GM13976 (cell line): ENCODE measurements at regions not wholly inside any gene's neighbourhood (a gene's known extent, or its start where the extent isn't known, plus 50 kb on each side); places are given as distances from the start of the nearest gene placed in this dataset.

Experiments
- DNase-seq: peaks from one replicate; pipeline ENCODE4 v3.0.0; 2012; ENCODE audit warnings: low spot score
- in situ Hi-C: fragments of 300-500 bp; cut with MboI; formaldehyde crosslinking; loops from one replicate; pipeline ENCODE4 v1.12.0; 2022; ENCODE audit warnings: low sequenced_read_pairs, mixed read lengths, inconsistent platforms; ENCODE audit not compliant: unreplicated experiment
- TF ChIP-seq, protein P1 (sequence below): IDR thresholded peaks from 2 replicates; pipeline ENCODE4 v1.5.1; 2012; ENCODE audit warnings: borderline replicate concordance, mild to moderate bottlenecking; ENCODE audit not compliant: insufficient read depth; ENCODE audit errors: extremely low read depth, missing control alignments, control extremely low read depth

DNA sequence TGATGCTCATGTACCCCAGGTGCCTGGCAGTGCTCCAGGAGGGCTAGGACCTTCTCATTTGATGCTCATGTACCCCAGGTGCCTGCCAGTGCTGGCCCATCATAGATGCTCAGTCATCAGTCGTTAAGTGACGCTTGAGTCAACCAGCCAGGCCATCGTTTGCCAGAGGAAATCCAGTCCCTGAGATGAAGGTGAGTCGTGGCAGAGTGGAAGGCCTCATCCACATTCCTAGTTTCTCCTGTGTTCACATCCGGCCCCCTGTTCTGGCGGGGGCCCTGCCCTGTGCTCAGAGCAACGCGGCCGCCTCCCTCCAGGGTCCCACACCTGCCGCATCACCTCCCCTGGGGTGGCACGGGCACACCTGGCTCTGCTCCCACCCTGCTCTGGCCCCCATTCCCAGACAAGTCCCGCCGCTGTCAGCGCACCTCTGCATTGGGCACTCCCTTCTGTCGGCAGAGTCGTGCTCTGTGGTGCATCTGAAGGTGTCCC lies 279.9 kb downstream of the BRD1 start:
- TF ChIP-seq, protein P1, sequence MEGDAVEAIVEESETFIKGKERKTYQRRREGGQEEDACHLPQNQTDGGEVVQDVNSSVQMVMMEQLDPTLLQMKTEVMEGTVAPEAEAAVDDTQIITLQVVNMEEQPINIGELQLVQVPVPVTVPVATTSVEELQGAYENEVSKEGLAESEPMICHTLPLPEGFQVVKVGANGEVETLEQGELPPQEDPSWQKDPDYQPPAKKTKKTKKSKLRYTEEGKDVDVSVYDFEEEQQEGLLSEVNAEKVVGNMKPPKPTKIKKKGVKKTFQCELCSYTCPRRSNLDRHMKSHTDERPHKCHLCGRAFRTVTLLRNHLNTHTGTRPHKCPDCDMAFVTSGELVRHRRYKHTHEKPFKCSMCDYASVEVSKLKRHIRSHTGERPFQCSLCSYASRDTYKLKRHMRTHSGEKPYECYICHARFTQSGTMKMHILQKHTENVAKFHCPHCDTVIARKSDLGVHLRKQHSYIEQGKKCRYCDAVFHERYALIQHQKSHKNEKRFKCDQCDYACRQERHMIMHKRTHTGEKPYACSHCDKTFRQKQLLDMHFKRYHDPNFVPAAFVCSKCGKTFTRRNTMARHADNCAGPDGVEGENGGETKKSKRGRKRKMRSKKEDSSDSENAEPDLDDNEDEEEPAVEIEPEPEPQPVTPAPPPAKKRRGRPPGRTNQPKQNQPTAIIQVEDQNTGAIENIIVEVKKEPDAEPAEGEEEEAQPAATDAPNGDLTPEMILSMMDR: no peak
- DNase-seq: no peak
- in situ Hi-C loops: no loop called here

DNA sequence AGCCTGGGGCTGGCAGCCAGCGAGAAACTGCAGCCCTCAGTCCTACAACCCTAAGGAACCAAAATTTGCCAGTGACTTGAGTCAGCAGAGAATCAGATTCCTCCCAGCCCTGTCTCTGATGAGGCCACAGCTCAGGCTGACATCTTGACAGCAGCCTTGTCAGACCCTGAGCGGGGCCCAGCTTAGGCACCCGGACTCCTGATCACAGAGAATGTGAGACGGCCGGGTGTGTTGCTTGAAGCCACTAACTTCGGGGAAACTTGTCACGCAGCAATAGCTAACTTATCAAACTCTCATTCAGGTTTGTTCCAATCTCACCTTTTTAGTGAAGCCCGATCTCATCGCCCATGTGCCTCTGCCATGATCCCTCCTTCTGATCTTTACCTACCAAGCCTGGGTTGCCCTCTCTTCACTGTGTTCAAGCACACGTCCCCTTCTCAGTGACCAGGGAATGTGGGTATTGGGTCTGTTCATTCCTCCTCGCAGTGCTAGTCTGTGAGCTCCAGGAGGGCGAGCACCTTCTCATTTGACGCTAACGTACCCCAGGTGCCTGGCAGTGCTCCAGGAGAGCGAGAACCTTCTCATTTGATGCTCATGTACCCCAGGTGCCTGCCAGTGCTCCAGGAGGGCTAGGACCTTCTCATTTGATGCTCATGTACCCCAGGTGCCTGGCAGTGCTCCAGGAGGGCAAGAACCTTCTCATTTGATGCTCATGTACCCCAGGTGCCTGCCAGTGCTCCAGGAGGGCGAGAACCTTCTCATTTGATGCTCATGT lies 280.7 kb downstream of the BRD1 start:
- TF ChIP-seq, protein P1: no peak
- DNase-seq: no peak
- in situ Hi-C loops: no loop called here

DNA sequence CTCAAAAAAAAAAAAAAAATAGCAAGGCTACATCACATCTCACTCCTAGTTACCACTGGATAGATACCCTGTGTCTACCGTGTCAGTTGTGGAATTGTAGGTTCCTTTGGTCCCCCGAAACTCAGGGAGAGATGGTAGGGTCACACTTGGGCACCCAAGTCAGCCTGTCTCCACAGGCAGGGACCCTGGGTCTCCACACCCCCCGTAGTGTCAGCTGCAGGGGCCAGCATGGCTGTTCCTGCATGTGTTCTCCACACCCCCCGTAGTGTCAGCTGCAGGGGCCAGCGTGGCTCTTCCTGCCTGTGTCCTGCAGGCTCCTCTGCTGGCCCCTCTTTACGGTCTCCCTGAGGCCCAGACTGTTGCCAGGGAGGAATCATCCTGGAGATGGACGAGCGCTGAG lies 282.1 kb downstream of the BRD1 start:
- in situ Hi-C loops: no loop called here
- TF ChIP-seq, protein P1: no peak
- no peak for DNase-seq

DNA sequence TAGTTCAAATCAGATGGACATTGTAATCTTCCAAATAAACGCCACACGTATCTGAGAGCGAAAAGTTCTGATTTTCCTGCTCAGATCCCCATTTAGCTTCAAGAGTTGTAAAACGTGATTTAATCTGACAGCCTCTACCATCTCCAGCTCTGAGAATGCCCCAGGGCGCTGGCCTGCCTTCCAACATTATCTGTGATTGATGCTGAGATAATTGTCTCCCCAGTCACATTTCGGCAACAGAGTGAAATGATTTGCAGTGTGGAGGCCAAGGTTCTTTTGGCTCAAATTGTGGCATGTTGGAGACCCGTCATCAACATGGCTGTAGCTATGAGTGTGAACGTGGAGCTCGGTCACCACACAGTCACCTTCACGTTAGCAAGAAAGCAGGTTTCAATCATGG lies 283.4 kb downstream of the BRD1 start:
- TF ChIP-seq, protein P1: no peak
- DNase-seq: no peak
- in situ Hi-C loops: no loop called here

DNA sequence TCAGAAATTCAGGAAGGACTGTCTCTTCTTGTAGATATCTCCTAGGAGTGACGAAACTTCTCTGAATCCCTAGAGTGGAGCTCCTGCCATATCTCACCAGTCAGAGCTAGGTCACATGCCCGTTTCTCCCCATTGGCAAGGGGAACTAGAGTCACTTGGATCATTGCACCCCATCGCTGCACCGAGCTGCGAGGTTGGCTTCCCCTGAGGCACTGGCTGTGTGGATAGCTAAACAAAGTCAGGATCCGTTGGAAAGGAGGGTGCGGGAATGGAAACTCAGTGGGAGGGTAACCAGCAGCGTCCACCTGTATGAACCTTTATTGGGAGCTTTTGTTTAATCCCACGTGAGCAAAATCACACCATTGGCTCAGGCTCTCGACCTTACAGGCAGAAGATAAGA lies 283.8 kb downstream of the BRD1 start:
- DNase-seq: no peak
- TF ChIP-seq, protein P1: no peak
- in situ Hi-C loops: no loop called here

DNA sequence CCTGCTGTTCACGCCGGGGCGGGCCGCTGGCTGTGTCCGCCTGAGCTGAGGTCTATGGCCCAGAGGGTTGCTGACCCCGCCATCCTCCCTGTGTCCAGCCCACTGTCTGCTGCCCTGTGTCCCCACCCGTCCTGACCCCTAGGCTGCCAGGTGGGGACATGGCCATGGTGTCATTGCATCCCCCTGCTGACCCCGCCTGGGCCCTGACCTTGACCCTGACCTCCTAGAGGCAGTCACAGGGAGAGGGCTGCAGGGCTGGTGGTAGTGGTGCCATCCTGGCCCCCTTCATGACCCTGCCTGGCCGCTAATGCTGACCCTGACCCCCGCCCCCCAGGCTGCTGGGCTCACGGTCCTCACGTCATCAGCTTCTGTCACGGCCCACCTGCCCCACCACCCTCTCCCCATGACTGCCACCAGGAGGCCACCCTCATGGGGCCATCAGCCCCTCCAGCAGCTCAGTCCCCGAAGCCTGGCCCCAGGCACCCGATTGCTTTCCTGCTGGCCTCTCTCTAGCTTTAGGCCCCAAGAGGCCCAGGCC lies 285.9 kb downstream of the BRD1 start:
- in situ Hi-C loops: no loop called here
- TF ChIP-seq, protein P1: no peak
- DNase-seq: no peak
